NCI-H1048 (cell line): ENCODE measurements at regions not wholly inside any gene's neighbourhood (a gene's known extent, or its start where the extent isn't known, plus 50 kb on each side); places are given as distances from the start of the nearest gene placed in this dataset.

Experiments used
- DNase-seq: peaks from one replicate; lab custom pipeline; 2025; lab: John Stamatoyannopoulos, UW

- DNase-seq: no peak
Measured at GRCh38 chr17:52390422-52390821, 231.9 kb upstream of the CA10 start.

GRCh38 chr17:52389632-52390031, 231.1 kb upstream of the CA10 start:
- DNase-seq: no peak

- DNase-seq: no peak
Measured at GRCh38 chr17:52388941-52389340, 230.4 kb upstream of the CA10 start.

- DNase-seq: no peak
Measured at GRCh38 chr17:52384695-52385094, 226.2 kb upstream of the CA10 start.

GRCh38 chr17:52383493-52384100, 225.1 kb upstream of the CA10 start:
- peak; percentile 53 for DNase-seq

GRCh38 chr17:52378860-52379259, 220.3 kb upstream of the CA10 start:
- no peak for DNase-seq

GRCh38 chr17:52376137-52376536, 217.6 kb upstream of the CA10 start:
- DNase-seq: no peak

GRCh38 chr17:52368886-52369285, 210.4 kb upstream of the CA10 start:
- no peak for DNase-seq

GRCh38 chr17:52357854-52358253, 199.3 kb upstream of the CA10 start:
- DNase-seq: no peak

- DNase-seq: no peak
Measured at GRCh38 chr17:52336796-52337195, 178.3 kb upstream of the CA10 start.

GRCh38 chr17:52306314-52306713, 147.8 kb upstream of the CA10 start:
- DNase-seq: no peak

- DNase-seq: no peak
Measured at GRCh38 chr17:52298881-52299280, 140.4 kb upstream of the CA10 start.

- no peak for DNase-seq
Measured at GRCh38 chr17:52297230-52298010, 138.9 kb upstream of the CA10 start.

- DNase-seq: no peak
Measured at GRCh38 chr17:52294301-52294700, 135.8 kb upstream of the CA10 start.

- DNase-seq: no peak
Measured at GRCh38 chr17:52287611-52288010, 129.1 kb upstream of the CA10 start.

- DNase-seq: no peak
Measured at GRCh38 chr17:52283872-52284271, 125.4 kb upstream of the CA10 start.

GRCh38 chr17:52276381-52277008, 118.0 kb upstream of the CA10 start:
- no peak for DNase-seq

- no peak for DNase-seq
Measured at GRCh38 chr17:52271781-52272180, 113.3 kb upstream of the CA10 start.

- no peak for DNase-seq
Measured at GRCh38 chr17:52255347-52255746, 96.8 kb upstream of the CA10 start.

GRCh38 chr17:52244689-52245088, 86.2 kb upstream of the CA10 start:
- no peak for DNase-seq

- DNase-seq: no peak
Measured at GRCh38 chr17:52242268-52242667, 83.8 kb upstream of the CA10 start.

- no peak for DNase-seq
Measured at GRCh38 chr17:52237151-52237550, 78.6 kb upstream of the CA10 start.

- DNase-seq: no peak
Measured at GRCh38 chr17:52235516-52235915, 77.0 kb upstream of the CA10 start.
